ENCODE measurements at regions not wholly inside any gene's neighbourhood (a gene's known extent, or its start where the extent isn't known, plus 50 kb on each side); places are given as distances from the start of the nearest gene placed in this dataset.

DNA sequence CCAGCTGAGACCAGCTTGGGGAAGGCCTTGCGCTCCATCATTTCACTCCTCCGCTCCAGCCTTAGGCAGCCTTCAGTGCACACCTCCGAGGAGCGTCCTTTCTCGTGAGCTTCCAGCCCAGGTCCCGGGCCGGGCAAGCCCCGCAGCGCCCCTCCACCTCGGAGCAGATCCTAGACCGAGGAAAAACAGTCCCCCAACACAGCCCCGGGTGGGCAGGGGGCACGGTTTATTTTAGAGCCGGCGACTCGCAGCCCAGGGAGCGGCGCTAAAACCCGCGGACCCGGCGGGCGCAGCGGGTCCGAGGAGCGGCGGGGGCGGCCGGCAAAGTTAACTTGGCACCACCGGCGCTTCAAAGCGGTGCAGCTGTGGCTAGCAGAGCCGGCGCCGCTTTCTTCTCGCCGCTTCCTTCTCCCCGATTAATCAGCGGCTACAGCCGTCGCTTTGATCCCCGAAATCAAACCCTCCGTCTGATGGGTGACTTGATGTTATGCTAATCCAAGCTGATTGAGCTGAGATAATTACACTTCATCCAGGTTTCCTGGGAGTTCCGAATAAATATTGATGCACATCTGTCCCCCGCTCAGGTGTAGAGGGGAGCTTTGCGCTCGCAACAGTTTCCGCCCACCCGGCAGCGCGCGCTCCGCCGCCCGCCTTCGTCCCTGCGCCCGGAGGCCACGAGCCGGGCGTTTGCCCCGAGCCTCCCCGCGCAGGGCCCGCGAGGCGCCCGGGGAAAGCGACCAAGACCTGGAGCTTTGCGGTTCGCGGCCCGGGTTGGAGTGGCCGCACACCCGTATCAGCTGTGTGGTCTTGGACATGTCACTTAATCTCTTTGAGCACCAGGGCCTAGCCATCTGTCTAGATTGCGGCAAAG lies 192.7 kb downstream of the BUD13 start:
- H3K36me3 ChIP-seq (ENCODE audit: low read depth), result no peaks in the 10 kb centered on the region
- H4K20me1 ChIP-seq (ENCODE audit: insufficient read depth), result no peaks in the 10 kb centered on the region
- no peaks in the 10 kb centered on the region for H3K9me3 ChIP-seq (ENCODE audit: low read depth)
- no peak overlapping the region for H3K9ac ChIP-seq
- no peak overlapping the region for H3K4me2 ChIP-seq (ENCODE audit: unreplicated experiment)
- 3 to 4% methylated on average over 74 to 76 of the region's 76 CpGs for WGBS, 2 experiments (ENCODE audit: low coverage in 1 of 2, low lambda C conversion rate in 2 of 2, missing lambda C conversion rate in 2 of 2)
- H3K9me2 ChIP-seq (ENCODE audit: insufficient read depth), result no peaks in the 10 kb centered on the region
- no peaks in the 10 kb centered on the region for H3F3A ChIP-seq (ENCODE audit: insufficient read depth)
- no peaks in the 10 kb centered on the region for H3K79me2 ChIP-seq (ENCODE audit: insufficient read depth)
- DNase-seq, result peak; percentile 12
- peaks cover 38% of the 10 kb centered on the region for H3K27me3 ChIP-seq (replicated peaks; ENCODE audit: insufficient read depth)
- peak overlapping the region; percentile 16; the same call in 1 of the 2 replicates for H3K4me3 ChIP-seq
- H3K4me1 ChIP-seq (ENCODE audit: insufficient read depth), result 0 out of 2 replicates have a peak, but pooled peaks cover 5% of the 10 kb centered on the region
- peak; percentile 79; the same call in 1 of the 2 replicates for TF ChIP-seq EZH2phosphoT487 (IDR thresholded peaks at IDR 0.05; ENCODE audit: insufficient read depth, low read depth)
- TF ChIP-seq EZH2 (IDR thresholded peaks at IDR 0.05; ENCODE audit: insufficient read depth, poor library complexity, severe bottlenecking), result peak; percentile 32
- no peak overlapping the region for H2AFZ ChIP-seq
- in situ Hi-C loops (cut with MboI), result no loop called here
- H3K27ac ChIP-seq, result no peak overlapping the region

DNA sequence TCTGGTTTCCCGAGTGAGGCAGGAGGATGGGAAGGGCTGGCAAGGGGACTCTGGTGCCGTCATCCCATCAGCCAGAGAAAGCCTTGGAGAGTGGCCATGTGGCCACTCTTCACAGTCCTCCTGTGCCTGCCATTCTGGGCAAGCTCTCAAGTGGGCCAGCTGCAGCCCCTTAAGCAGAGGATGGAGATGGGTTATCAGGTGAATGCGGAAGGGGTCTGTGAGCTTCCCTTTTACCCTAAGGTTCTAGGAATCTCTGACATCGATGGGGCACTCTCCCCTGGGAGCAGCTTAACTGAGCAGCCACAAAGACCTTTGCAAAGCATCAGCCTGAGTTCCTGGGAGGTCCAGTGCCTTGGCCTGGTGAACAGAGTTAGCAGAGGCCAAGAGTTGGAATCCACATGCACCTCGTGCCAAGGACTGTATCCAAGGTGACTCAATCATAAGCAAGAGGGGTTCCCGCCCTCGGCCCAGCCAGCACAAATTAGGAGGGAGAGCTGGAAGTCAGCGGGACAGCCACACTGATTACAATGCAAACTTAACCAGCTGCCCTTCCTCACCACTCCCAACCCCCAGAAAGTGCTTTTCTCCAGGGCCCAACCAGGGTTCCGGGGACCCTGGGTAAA lies 193.6 kb downstream of the BUD13 start:
- Histone ChIP-seq H3K9ac (no peak overlapping the region), H4K20me1 (ENCODE audit: insufficient read depth) (no peaks in the 10 kb centered on the region), H3K36me3 (ENCODE audit: low read depth) (no peaks in the 10 kb centered on the region), H3K4me2 (ENCODE audit: unreplicated experiment) (no peak overlapping the region), H3K4me1 (ENCODE audit: insufficient read depth) (0 out of 2 replicates have a peak, but pooled peaks cover 5% of the 10 kb centered on the region), H3K4me3 (no peak overlapping the region), H3K27me3 (replicated peaks; ENCODE audit: insufficient read depth) (peaks cover 38% of the 10 kb centered on the region), H2AFZ (no peak overlapping the region), H3F3A (ENCODE audit: insufficient read depth) (no peaks in the 10 kb centered on the region), H3K79me2 (ENCODE audit: insufficient read depth) (no peaks in the 10 kb centered on the region), H3K9me3 (ENCODE audit: low read depth) (no peaks in the 10 kb centered on the region), H3K27ac (no peak overlapping the region), H3K9me2 (ENCODE audit: insufficient read depth) (no peaks in the 10 kb centered on the region)
- WGBS, 2 experiments (ENCODE audit: low coverage in 1 of 2, low lambda C conversion rate in 2 of 2, missing lambda C conversion rate in 2 of 2), result 6 to 11% methylated on average over 9 of the region's 9 CpGs
- in situ Hi-C loops (cut with MboI), result no loop called here
- TF ChIP-seq EZH2phosphoT487 (IDR thresholded peaks at IDR 0.05; ENCODE audit: insufficient read depth, low read depth), result no peak
- TF ChIP-seq EZH2 (IDR thresholded peaks at IDR 0.05; ENCODE audit: insufficient read depth, poor library complexity, severe bottlenecking), result peak; percentile 72
- peak; percentile 46 for DNase-seq

DNA sequence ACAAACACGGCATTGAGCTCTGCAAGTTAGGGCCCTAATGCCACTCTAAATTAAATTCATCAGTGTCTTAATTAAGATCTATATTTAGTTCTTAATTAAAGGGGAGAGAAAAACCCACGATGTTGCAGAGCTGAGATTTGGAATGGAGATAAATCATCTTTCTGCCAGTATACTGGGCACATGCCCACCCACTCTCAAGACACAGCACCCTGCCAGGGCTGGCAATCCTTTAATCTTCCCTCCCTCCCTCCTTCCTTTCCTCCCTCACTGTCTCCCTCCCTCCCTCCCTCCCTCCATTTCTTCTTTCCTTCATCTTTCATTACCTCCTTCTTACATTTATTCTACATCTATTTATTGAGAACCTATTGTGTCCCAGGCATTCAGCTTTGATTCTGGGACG lies 194.8 kb downstream of the BUD13 start:
- in situ Hi-C loops (cut with MboI), result no loop called here
- no peaks in the 10 kb centered on the region for H3K9me3 ChIP-seq (ENCODE audit: low read depth)
- H4K20me1 ChIP-seq (ENCODE audit: insufficient read depth), result no peaks in the 10 kb centered on the region
- H3K4me1 ChIP-seq (ENCODE audit: insufficient read depth), result 0 out of 2 replicates have a peak, but pooled peaks cover 5% of the 10 kb centered on the region
- 29 to 36% methylated on average over 3 of the region's 3 CpGs for WGBS, 2 experiments (ENCODE audit: low coverage in 1 of 2, low lambda C conversion rate in 2 of 2, missing lambda C conversion rate in 2 of 2)
- H3K36me3 ChIP-seq (ENCODE audit: low read depth), result no peaks in the 10 kb centered on the region
- H3K4me2 ChIP-seq (ENCODE audit: unreplicated experiment), result no peak overlapping the region
- H3K9me2 ChIP-seq (ENCODE audit: insufficient read depth), result no peaks in the 10 kb centered on the region
- TF ChIP-seq EZH2phosphoT487 (IDR thresholded peaks at IDR 0.05; ENCODE audit: insufficient read depth, low read depth) (no peak), EZH2 (IDR thresholded peaks at IDR 0.05; ENCODE audit: insufficient read depth, poor library complexity, severe bottlenecking) (no peak)
- no peak for DNase-seq
- no peaks in the 10 kb centered on the region for H3F3A ChIP-seq (ENCODE audit: insufficient read depth)
- no peak overlapping the region for H3K9ac ChIP-seq
- H3K79me2 ChIP-seq (ENCODE audit: insufficient read depth), result no peaks in the 10 kb centered on the region
- no peak overlapping the region for H3K27ac ChIP-seq
- H3K4me3 ChIP-seq, result no peak overlapping the region
- H2AFZ ChIP-seq, result no peak overlapping the region
- H3K27me3 ChIP-seq (replicated peaks; ENCODE audit: insufficient read depth), result peaks cover 38% of the 10 kb centered on the region

DNA sequence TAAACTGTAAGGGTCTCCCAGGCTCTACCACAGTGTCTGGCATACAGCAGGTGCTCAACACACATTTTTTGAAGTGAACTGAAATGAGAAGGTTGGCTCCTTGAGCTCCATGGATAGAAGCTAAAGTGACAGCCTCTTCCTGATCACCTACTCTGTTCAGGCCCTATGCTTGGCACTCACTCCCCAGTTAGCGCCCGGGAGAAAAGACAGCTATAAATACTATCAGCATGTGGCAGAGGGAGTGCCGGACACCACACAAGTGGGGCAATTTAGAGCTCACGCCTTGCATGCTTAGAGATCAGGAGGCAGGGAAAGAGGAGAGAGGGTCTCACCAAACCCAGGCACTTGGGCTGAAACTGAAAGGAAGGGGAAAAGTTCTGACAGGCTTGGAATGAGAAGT lies 195.5 kb downstream of the BUD13 start:
- 40% methylated on average over 4 of the region's 4 CpGs for WGBS, 2 experiments (ENCODE audit: low coverage in 1 of 2, low lambda C conversion rate in 2 of 2, missing lambda C conversion rate in 2 of 2)
- in situ Hi-C loops (cut with MboI), result no loop called here

More for the DNA sequence above, 195.5 kb downstream of the BUD13 start:
- no peaks in the 10 kb centered on the region for H3K36me3 ChIP-seq (ENCODE audit: low read depth)
- H3K4me1 ChIP-seq (ENCODE audit: insufficient read depth), result 0 out of 2 replicates have a peak, but pooled peaks cover 5% of the 10 kb centered on the region
- no peak for TF ChIP-seq EZH2phosphoT487 (IDR thresholded peaks at IDR 0.05; ENCODE audit: insufficient read depth, low read depth)
- TF ChIP-seq EZH2 (IDR thresholded peaks at IDR 0.05; ENCODE audit: insufficient read depth, poor library complexity, severe bottlenecking), result no peak
- H4K20me1 ChIP-seq (ENCODE audit: insufficient read depth), result no peaks in the 10 kb centered on the region
- peaks cover 38% of the 10 kb centered on the region for H3K27me3 ChIP-seq (replicated peaks; ENCODE audit: insufficient read depth)
- H3K9me2 ChIP-seq (ENCODE audit: insufficient read depth), result no peaks in the 10 kb centered on the region
- H3K4me2 ChIP-seq (ENCODE audit: unreplicated experiment), result no peak overlapping the region
- no peak overlapping the region for H3K27ac ChIP-seq
- no peaks in the 10 kb centered on the region for H3K9me3 ChIP-seq (ENCODE audit: low read depth)
- no peaks in the 10 kb centered on the region for H3F3A ChIP-seq (ENCODE audit: insufficient read depth)
- no peak overlapping the region for H3K9ac ChIP-seq
- DNase-seq, result no peak
- no peak overlapping the region for H2AFZ ChIP-seq
- H3K79me2 ChIP-seq (ENCODE audit: insufficient read depth), result no peaks in the 10 kb centered on the region
- no peak overlapping the region for H3K4me3 ChIP-seq

All from GM23248 (cell line).